Neural cell (in vitro differentiated cells): ENCODE measurements at regions not wholly inside any gene's neighbourhood (a gene's known extent, or its start where the extent isn't known, plus 50 kb on each side); places are given as distances from the start of the nearest gene placed in this dataset.

Experiments used
- CTCF ChIP-seq: fragments of 450-650 bp; IDR thresholded peaks from 2 replicates; pipeline ENCODE4 v1.5.1; 2014; ENCODE audit warnings: antibody characterized with exemption, mild to moderate bottlenecking, moderate library complexity; ENCODE audit not compliant: poor library complexity, severe bottlenecking
- EZH2 ChIP-seq: fragments of 200-600, 300-800 bp; shearing (Covaris generic), sonication (generic); IDR thresholded peaks from 2 replicates; pipeline ENCODE4 v1.6.1; 2014; ENCODE audit warnings: antibody characterized with exemption, low read length, borderline replicate concordance, mild to moderate bottlenecking; ENCODE audit not compliant: insufficient read depth, poor library complexity, severe bottlenecking
- POLR2AphosphoS5 ChIP-seq: IDR thresholded peaks from 2 replicates; pipeline ENCODE4 v1.6.1; 2012
- RAD21 ChIP-seq: fragments of 450-650 bp; conservative IDR thresholded peaks from 2 replicates; pipeline ENCODE4 v1.6.1; 2014; ENCODE audit warnings: antibody characterized with exemption, mild to moderate bottlenecking, moderate library complexity
- SMC3 ChIP-seq: fragments of 450-650 bp; conservative IDR thresholded peaks from 2 replicates; pipeline ENCODE4 v1.6.1; 2014; ENCODE audit warnings: antibody characterized with exemption, mild to moderate bottlenecking, moderate library complexity; ENCODE audit not compliant: poor library complexity
- TAF1 ChIP-seq: IDR thresholded peaks from 2 replicates; pipeline ENCODE4 v1.6.1; 2012; ENCODE audit warnings: low read depth

DNA sequence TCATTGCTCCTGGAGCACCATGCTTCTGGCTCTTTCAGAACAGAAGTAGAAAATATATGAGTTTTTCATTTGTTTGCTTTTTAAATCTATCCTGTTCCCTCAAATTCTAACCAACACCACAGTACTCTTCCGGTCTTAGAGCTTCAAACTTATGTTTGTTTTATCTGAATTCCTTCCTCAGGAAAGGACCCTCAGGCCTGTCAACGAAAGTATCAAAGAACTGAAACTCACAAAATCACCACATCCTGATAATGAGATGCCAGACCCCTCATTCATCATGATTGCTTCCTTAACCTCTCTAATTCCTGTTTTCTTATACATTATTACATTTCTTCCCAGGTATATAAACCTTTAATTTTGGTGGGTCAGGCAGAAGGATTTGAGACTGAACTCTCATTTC is 135.2 kb downstream of the BMS1 start:
- TF ChIP-seq CTCF (no peak), RAD21 (no peak), POLR2AphosphoS5 (no peak), SMC3 (no peak), EZH2 (no peak), TAF1 (no peak)
